Ishikawa (cell line): ENCODE measurements at regions not wholly inside any gene's neighbourhood (a gene's known extent, or its start where the extent isn't known, plus 50 kb on each side); places are given as distances from the start of the nearest gene placed in this dataset.

Experiments used
- EP300 ChIP-seq: IDR thresholded peaks from 2 replicates; pipeline ENCODE4 v1.6.1; 2012; ENCODE audit warnings: borderline replicate concordance
- TAF1 ChIP-seq: IDR thresholded peaks from 2 replicates; pipeline ENCODE4 v1.6.1; 2012; ENCODE audit warnings: low read depth, mild to moderate bottlenecking
- TEAD4 ChIP-seq: IDR thresholded peaks from 2 replicates; pipeline ENCODE4 v1.6.1; 2012
- YY1 ChIP-seq: IDR thresholded peaks from 2 replicates; pipeline ENCODE4 v1.6.1; 2012; ENCODE audit warnings: low read depth

DNA sequence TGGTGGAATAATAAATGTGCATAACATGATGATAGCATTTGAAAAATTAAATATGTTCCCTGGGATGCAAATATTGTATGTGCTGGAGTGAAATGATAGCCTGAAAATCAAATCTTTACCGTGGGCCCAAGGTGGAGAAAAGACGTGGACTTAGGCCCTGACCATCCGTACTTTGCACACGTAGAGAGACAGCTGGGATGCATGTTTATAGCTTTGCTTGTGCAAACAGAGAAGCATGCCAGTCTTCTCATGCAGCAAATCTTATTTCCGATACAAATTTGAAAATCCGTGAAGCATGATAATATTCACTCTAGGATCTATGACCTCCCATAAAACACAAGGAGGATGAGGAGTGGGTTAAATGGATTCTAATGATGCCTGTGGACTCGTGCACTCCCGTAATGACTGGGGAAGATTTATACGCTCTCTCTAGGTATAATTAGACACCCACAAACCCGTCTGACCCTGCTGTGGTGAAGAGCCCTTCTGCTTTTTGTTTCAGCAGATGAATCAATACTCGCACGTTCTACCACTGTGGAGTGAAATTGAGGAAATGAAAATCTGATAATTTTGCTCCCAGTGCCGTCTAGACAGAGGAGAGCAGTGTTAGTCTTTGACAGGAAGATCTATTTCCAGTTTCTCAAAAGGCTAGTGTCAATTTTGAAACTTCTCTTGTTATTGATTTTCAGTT lies 810.3 kb upstream of the SALL3 start:
- TF ChIP-seq YY1, result no peak
- no peak for TF ChIP-seq TAF1
- no peak for TF ChIP-seq TEAD4
- TF ChIP-seq EP300, result no peak
